ES-I3 (cell line): ENCODE measurements at regions not wholly inside any gene's neighbourhood (a gene's known extent, or its start where the extent isn't known, plus 50 kb on each side); places are given as distances from the start of the nearest gene placed in this dataset.

Experiments used
- H3K36me3 ChIP-seq: 2 replicates; pipeline ENCODE4 v1.6.1; 2013; ENCODE audit warnings: mild to moderate bottlenecking, low read length, control low read depth, moderate library complexity; ENCODE audit not compliant: insufficient read depth
- H3K4me1 ChIP-seq: 2 replicates; pipeline ENCODE4 v1.6.1; 2013; ENCODE audit warnings: mild to moderate bottlenecking, control low read depth, low read length; ENCODE audit not compliant: insufficient read depth
- H3K9ac ChIP-seq: 2 replicates; pipeline ENCODE4 v1.6.1; 2013; ENCODE audit warnings: low read depth, mild to moderate bottlenecking, low read length, moderate library complexity
- H3K9me3 ChIP-seq: 2 replicates; pipeline ENCODE4 v1.6.1; 2013; ENCODE audit warnings: mild to moderate bottlenecking, low read length, moderate library complexity; ENCODE audit not compliant: control insufficient read depth, insufficient read depth

DNA sequence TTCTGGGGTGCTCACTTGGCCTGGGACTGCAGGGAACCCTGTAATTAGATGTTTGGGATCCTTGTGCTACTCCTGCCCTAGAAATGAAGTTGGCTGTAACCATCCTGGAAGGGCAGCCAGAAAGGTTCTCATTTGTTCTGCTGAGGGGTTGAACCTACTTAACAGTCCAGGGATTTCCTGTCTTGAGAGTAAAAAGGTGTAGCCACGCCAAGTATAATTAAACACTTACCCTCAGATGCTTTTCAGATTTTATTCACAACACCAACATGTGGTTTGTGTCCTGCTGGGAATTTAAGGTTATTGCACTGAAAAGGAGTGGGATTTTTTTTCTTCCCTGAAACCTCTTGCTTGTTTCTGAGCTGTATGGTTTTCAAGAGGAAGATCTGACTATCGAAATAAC lies 222.4 kb upstream of the APCDD1 start:
- Histone ChIP-seq H3K36me3 (no peaks in the 10 kb centered on the region), H3K9me3 (peaks cover 5% of the 10 kb centered on the region; the same call in 1 of the 2 replicates), H3K9ac (no peak overlapping the region), H3K4me1 (no peaks in the 10 kb centered on the region)

DNA sequence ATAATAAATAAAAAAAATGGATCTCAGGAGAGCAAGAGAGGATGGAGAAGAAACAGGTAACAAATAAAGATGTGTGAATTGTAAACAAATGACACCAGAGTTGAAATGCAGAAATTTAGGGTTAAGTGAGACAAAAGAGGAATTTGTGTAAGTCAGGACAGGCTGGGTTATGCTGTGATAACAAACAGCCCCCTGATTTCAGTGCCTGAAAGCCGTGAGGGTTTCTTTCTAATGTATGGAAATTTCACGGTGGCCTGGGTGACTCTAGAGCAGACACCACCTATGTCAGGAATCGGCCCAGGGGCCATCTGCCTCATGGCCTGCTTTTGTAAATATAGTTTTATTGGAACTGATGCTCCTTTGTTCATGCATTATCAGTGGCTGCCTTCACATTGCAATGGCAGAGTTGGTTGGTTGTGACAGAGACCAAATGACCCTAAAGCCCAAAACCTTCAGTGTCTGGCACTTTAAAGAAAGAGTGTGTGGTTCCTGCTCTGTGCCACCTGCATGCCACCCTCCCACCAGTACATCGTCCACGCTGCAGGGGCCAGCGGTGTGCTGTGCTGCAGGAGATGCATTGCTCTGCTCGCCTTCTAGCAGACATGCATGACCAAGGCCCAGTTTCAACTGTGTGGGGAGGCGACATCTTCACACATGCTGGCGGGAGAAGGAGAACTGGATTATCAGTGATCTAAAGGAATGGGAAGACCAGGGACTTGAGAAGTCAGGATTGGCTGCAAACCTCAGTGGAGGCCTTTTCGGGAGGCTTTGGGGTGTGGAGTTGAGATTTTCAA lies 221.2 kb upstream of the APCDD1 start:
- no peaks in the 10 kb centered on the region for H3K4me1 ChIP-seq
- no peaks in the 10 kb centered on the region for H3K36me3 ChIP-seq
- H3K9ac ChIP-seq, result no peak overlapping the region
- H3K9me3 ChIP-seq, result peaks cover 5% of the 10 kb centered on the region; the same call in 1 of the 2 replicates

DNA sequence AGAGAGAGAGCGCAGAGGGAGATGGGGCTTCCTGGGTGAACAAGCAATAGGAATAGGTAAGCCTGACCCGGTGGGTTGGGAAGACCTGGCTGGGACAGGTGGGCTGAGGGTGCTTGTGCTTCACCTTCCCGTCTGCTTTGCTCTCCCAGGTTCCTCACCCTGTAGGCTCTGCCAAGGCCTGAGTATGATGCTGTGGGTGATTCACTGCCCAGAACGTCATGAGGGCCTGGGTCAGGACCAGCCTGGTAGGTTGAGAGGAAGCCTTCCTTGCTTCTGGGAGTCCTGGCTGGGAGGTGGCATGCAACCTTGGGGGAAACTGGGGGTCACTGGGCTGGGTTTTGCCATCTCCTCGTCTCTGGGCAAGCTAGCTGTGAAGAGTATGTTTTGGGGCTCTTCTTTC lies 220.2 kb upstream of the APCDD1 start:
- peaks cover 5% of the 10 kb centered on the region; the same call in 1 of the 2 replicates for H3K9me3 ChIP-seq
- no peak overlapping the region for H3K9ac ChIP-seq
- H3K36me3 ChIP-seq, result no peaks in the 10 kb centered on the region
- no peaks in the 10 kb centered on the region for H3K4me1 ChIP-seq

DNA sequence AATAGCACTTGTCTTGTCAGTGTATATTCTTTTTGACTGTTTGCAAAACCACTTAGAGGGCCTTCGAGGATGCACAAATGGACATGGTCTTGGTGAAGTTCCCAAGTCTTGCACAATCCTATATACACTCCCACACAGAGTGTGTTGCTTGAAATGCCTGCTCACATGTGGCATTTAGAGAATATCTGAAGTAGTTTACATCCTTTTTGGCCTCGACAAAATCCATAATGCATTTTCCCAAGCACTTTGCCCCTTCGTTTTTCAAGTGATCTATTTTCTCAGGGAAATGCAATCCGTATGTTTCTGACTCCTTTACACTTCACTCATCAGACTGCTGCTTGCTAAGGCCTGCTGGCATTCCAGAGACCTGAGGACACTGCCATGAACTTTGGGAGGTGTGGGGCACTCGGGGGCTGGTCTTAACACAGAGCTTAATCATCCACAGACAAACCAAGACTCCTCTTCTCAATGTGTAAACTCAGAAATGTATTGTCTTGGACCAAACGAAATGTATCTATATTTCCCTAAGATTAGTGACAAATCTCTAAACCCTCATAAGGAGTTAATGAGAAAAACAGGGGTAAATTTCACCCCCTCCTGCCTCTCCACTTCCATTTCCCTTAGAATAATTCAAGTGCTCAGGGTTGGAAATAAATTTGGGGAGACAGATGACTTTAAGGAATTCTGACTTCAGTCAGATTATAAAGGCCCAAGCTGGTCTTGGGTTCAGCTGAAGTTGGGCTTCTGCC lies 219.3 kb upstream of the APCDD1 start:
- Histone ChIP-seq H3K9ac (no peak overlapping the region), H3K9me3 (no peaks in the 10 kb centered on the region), H3K36me3 (no peaks in the 10 kb centered on the region), H3K4me1 (no peaks in the 10 kb centered on the region)

DNA sequence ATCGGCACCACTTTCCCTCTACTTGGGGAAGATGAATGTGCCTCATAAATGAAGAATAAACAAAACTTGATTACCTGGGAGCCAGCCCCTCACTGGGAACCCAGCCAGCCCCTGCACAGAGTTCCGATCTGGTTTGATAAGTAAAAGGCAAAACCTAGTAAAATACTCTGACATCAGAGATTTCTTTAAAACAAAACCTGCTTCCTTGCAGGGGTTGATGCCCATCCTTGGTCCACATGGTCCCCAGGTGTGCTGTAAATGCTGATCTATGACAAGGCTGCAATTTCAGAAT lies 218.8 kb upstream of the APCDD1 start:
- H3K36me3 ChIP-seq, result no peaks in the 10 kb centered on the region
- no peak overlapping the region for H3K9ac ChIP-seq
- no peaks in the 10 kb centered on the region for H3K4me1 ChIP-seq
- H3K9me3 ChIP-seq, result no peaks in the 10 kb centered on the region

DNA sequence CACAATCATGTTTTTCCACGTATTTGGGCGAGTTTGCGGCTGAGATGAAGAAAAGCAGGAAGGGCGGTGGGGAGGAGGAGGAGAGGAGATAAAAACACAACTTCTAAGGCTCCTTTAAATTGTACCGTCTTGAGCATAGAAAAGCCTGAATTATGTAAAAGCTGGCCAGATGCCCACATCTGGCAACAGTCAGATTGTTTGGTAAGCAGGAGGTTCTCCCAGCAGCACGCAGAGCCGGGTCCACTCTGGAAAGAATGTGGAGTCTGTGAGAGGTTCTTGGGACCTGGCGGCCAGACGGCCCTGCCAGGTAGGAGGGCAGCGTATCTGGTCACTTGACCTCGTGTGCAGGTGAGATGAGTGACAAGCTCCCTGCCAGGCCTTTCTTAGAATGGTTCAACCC lies 215.3 kb upstream of the APCDD1 start:
- no peaks in the 10 kb centered on the region for H3K36me3 ChIP-seq
- H3K9me3 ChIP-seq, result no peaks in the 10 kb centered on the region
- H3K4me1 ChIP-seq, result no peaks in the 10 kb centered on the region
- no peak overlapping the region for H3K9ac ChIP-seq

DNA sequence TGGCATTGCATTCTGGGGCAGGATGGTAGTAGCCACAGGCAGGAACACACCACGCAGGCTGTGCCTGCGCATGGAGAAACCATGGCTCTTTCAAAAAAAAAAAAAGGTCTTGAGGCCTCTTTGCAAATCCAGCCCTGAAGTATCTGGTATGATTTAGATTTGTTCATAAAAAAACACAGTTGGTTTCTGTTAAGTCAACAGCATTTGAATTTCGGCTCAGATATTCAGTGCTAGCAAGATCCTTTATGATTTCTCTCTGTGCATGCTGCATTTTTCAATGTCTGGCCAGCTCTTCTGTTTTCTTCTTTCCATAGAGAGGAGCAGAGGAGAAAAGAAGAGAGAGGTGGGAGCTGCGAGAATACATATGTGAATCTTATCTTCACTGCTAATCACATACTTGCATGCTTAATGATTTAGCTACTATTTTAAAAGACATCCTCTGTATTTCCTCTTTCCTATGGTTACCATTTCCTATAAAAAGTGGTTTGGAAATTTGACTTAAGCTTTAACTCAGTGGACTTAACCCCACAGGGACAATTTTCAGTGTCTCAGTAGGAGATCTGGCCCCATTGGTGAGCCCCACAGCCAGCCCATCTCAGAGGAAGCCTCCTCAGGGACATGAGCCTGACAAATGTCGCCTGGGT lies 214.3 kb upstream of the APCDD1 start:
- Histone ChIP-seq H3K36me3 (no peaks in the 10 kb centered on the region), H3K9ac (no peak overlapping the region), H3K9me3 (no peaks in the 10 kb centered on the region), H3K4me1 (no peaks in the 10 kb centered on the region)

DNA sequence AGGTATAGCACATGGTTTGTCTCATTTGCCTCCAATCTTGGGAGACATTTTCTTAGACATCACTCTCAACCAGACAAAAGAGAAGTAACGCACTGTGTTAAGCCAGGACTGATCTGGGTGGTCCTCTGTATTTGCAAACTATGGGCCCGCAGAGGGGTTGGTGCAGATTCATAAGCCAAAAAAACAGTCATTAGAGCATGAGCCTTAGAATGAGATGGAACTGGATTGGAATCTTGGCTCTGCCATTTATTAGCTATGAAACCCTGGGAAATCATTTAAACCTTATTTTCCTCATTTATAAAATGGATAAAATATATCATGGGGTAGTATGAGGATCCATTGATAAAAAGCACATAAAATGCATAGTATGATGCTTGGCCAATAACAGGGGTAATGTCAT lies 213.5 kb upstream of the APCDD1 start:
- Histone ChIP-seq H3K9me3 (no peaks in the 10 kb centered on the region), H3K36me3 (no peaks in the 10 kb centered on the region), H3K9ac (no peak overlapping the region), H3K4me1 (no peaks in the 10 kb centered on the region)

DNA sequence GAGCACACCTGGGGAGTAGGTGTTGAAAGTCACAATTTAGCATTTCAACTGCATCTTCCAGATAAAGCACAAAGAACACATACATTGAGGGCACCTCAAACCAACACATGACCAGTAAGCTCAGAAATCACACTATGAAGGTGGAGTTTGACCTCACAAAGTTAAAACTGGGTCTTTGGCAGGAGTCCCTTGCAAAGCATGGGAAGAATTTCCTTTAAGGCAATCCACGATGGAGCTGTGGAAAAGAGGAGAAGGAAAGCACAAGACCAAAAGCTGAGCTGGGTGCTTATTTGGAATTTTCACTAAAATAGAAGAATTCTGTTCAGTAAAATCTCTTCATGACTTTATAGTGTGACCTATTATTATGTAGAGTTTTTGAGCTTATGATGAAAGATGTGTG lies 212.9 kb upstream of the APCDD1 start:
- H3K36me3 ChIP-seq, result no peaks in the 10 kb centered on the region
- H3K9me3 ChIP-seq, result no peaks in the 10 kb centered on the region
- no peak overlapping the region for H3K9ac ChIP-seq
- H3K4me1 ChIP-seq, result no peaks in the 10 kb centered on the region

DNA sequence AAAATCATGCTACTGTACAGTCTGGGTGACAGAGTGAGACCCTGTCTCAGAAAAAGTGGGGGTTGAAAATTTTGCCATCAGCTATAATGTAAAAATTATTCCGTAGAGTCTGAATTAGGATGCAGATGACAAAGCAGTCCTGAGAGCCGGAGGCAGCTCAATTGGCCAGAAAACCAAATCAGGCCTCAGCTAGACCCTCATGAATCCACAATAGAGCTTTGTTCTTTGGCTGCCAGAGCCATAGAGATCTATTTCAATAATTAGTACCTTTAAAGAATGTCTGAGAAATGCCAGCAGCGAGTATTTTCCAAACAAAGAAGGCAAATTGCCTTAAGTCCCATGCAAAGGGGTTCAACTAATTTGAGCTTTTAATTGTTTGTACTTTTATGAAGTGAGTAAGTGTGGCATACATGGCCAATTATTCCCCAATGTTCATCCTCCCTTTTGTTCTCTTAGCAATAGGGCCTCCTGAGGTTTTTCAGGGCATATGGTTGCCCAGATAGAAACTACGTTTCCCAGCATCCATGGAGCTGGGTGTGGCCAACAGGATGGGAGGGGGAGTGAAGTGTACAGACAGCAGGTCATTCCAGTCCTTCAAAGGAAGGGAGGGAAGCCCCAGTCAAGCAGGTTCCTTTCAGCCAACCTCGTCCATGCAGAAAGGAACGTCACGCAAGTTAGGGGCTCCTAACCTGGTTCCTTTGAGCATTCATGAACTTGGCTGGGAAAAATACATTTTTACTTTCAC lies 211.3 kb upstream of the APCDD1 start:
- no peaks in the 10 kb centered on the region for H3K4me1 ChIP-seq
- H3K9me3 ChIP-seq, result no peaks in the 10 kb centered on the region
- H3K36me3 ChIP-seq, result no peaks in the 10 kb centered on the region
- H3K9ac ChIP-seq, result no peak overlapping the region

DNA sequence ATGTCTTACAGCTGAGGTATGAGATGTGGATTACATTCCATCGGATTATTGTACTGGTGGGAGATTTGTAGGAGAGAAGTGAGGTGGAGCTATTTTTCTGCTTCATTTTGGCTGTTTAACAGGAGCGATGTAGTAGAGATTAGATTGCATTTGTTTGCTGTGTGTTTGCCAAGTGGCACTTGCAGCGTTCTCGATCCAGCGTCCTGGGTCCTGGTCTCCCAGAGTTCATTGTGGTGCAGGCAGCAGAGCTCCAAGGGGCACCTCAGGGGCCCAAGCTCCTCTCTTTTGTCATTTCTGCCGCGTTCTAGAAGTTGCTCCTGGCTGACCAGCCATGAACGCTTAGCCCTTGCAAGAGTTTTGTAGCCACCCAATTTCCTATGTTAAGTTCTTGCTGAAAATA lies 210.1 kb upstream of the APCDD1 start:
- Histone ChIP-seq H3K36me3 (no peaks in the 10 kb centered on the region), H3K9me3 (no peaks in the 10 kb centered on the region), H3K9ac (no peak overlapping the region), H3K4me1 (no peaks in the 10 kb centered on the region)

DNA sequence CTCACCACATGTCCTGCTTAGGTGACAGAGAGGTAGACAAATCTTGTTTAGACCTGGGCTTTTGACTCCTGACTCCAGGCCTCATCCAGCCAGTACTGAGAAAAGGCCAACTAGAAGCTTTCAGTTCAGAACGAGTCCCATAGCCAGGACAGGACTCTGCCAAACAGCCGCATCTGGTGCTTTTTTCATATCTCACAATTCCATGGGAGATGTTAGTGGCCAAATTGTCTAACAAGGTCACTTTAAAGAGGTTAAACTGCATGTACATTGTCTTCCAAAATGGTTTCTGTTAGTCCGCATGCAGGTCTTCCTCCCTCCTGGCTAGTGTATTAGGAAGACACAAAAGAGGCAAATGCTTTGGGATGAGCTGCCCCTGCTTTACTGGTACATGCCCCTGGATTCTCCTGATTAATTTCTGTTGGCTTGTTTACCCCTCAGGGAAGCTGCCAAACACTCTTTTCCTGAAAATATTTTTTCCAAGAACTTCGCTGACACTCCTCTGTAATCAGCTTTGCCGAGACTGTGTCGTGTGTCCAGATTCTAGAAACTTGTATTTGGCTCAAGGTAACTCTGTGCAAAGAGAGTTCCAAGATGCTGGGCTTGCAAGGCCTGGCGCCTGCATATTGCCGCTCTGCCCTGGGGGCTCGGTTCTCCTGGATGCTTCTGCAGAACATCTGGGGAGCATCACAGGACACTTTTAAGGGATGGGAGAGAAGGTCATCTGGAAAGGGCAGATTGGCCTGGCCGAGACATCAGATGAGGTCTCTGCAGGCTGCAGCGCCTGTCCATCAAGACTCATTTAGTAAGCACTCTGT lies 209.2 kb upstream of the APCDD1 start:
- no peaks in the 10 kb centered on the region for H3K36me3 ChIP-seq
- no peaks in the 10 kb centered on the region for H3K4me1 ChIP-seq
- H3K9me3 ChIP-seq, result no peaks in the 10 kb centered on the region
- no peak overlapping the region for H3K9ac ChIP-seq

DNA sequence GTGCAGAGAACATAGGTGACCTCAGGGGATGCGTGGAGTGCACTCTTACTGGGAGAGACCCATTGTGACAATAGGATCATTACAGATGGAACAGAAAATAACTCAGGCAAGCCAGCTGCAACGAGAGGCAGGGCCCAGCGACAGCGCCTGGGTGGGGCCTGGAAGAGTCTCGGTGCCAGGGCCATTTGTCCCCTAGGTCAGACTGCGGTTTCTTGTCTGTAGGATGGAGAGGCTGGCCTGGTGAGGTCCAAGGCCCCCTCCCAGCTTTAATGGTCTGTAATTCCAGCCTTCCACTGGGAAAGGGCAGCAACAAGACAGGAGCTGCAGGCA lies 208.6 kb upstream of the APCDD1 start:
- Histone ChIP-seq H3K36me3 (no peaks in the 10 kb centered on the region), H3K4me1 (no peaks in the 10 kb centered on the region), H3K9ac (no peak overlapping the region), H3K9me3 (no peaks in the 10 kb centered on the region)
